Activated CD8-positive, alpha-beta T cell treated with anti-CD3 and anti-CD28 coated beads for 36 hours (primary cell): ENCODE measurements at regions not wholly inside any gene's neighbourhood (a gene's known extent, or its start where the extent isn't known, plus 50 kb on each side); places are given as distances from the start of the nearest gene placed in this dataset.

Experiments
- ATAC-seq: fragments of 200-7000 bp; cut with Tn5 transposase; one replicate; pipeline ENCODE4 v1.10.0; 2021; ENCODE audit warnings: mild to moderate bottlenecking, moderate library complexity
- CTCF ChIA-PET: fragments of 350-600 bp; sonication (Branson Sonifier 250); formaldehyde crosslinking; loops from one replicate; lab custom pipeline; 2021; ENCODE audit warnings: antibody characterized with exemption; lab: Charles Lee
- POLR2A ChIA-PET: fragments of 350-600 bp; sonication (Branson Sonifier 250); formaldehyde crosslinking; loops from one replicate; lab custom pipeline; 2021; ENCODE audit warnings: antibody characterized with exemption; lab: Charles Lee
- DNase-seq: peaks from one replicate; pipeline ENCODE4 v3.0.0-alpha.2; 2020
- H3K27ac Mint-ChIP-seq: one replicate; pipeline ENCODE4 v1.8.0; 2021; ENCODE audit warnings: mild to moderate bottlenecking, mixed read lengths
- H3K27me3 Mint-ChIP-seq: one replicate; pipeline ENCODE4 v1.8.0; 2021; ENCODE audit warnings: mixed read lengths
- H3K36me3 Mint-ChIP-seq: one replicate; pipeline ENCODE4 v1.8.0; 2021; ENCODE audit warnings: low read depth, mixed read lengths
- H3K4me1 Mint-ChIP-seq: one replicate; pipeline ENCODE4 v1.8.0; 2021; ENCODE audit warnings: low read depth, mixed read lengths
- H3K4me3 Mint-ChIP-seq: one replicate; pipeline ENCODE4 v1.8.0; 2021; ENCODE audit warnings: mild to moderate bottlenecking, moderate library complexity, mixed read lengths
- H3K9me3 Mint-ChIP-seq: one replicate; pipeline ENCODE4 v1.8.0; 2021; ENCODE audit warnings: mixed read lengths
- intact Hi-C: fragments of 100-400 bp; cut with micrococcal nuclease; formaldehyde crosslinking; loops from one replicate; pipeline ENCODE4 v1.10.0; 2022
- TF ChIP-seq, protein P1 (sequence below): fragments of 200-600 bp; IDR thresholded peaks from one replicate; pipeline ENCODE4 v1.8.0; 2022; ENCODE audit warnings: antibody characterized with exemption, mild to moderate bottlenecking

DNA sequence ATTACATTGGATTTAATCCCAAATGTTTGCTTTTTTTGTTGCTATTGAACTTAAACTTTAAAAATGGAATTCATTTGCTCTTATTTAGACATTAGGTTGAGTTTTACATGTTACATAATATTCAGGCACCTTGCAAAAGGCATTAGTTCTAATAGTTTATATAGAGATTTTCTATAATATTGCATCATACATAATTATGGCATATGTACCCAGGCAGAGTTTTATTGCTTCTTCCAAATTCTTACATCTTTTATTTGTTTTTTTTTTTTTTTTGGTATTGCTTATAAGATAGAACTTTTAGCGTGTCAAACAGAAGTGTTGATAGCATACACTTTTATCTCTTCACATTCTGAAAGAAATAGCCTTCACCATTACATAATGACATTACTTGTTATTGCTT, 487.7 kb downstream of the GABRG1 start:
- intact Hi-C loops, result no loop called here
- Mint-ChIP-seq H3K4me3 (no peak overlapping the region), H3K9me3 (peaks cover 10% of the 10 kb centered on the region), H3K27ac (no peak overlapping the region), H3K4me1 (no peaks in the 10 kb centered on the region), H3K27me3 (no peaks in the 10 kb centered on the region), H3K36me3 (no peaks in the 10 kb centered on the region)
- no peak for ATAC-seq
- DNase-seq, result no peak
- CTCF ChIA-PET, result no interaction called here
- TF ChIP-seq, protein P1, sequence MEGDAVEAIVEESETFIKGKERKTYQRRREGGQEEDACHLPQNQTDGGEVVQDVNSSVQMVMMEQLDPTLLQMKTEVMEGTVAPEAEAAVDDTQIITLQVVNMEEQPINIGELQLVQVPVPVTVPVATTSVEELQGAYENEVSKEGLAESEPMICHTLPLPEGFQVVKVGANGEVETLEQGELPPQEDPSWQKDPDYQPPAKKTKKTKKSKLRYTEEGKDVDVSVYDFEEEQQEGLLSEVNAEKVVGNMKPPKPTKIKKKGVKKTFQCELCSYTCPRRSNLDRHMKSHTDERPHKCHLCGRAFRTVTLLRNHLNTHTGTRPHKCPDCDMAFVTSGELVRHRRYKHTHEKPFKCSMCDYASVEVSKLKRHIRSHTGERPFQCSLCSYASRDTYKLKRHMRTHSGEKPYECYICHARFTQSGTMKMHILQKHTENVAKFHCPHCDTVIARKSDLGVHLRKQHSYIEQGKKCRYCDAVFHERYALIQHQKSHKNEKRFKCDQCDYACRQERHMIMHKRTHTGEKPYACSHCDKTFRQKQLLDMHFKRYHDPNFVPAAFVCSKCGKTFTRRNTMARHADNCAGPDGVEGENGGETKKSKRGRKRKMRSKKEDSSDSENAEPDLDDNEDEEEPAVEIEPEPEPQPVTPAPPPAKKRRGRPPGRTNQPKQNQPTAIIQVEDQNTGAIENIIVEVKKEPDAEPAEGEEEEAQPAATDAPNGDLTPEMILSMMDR, result no peak
- POLR2A ChIA-PET, result no interaction called here

DNA sequence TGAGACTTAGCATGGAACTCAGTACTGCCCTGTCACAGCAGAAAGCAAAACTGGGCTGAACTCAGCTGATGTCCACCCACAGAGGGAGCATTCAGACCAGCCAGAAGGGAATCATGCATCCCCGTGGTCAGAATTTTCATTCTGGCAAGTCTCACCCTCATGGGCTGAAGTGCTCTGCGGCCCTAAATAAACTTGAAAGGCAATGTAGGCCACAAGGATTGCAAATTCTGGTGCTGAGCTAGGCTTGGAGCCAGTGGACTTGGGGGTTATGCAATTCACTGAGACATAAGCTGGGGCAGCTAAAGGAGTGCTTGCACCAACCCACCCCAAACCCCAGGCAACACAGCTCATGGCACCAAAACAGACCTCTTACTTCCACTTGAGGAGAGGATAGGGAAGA, 494.1 kb downstream of the GABRG1 start:
- no peak for DNase-seq
- no peak overlapping the region for H3K27ac Mint-ChIP-seq
- ChIA-PET CTCF (no interaction called here), POLR2A (no interaction called here)
- H3K4me1 Mint-ChIP-seq, result no peaks in the 10 kb centered on the region
- peaks cover 13% of the 10 kb centered on the region for H3K9me3 Mint-ChIP-seq
- no peak overlapping the region for H3K4me3 Mint-ChIP-seq
- TF ChIP-seq, protein P1, result no peak
- H3K27me3 Mint-ChIP-seq, result no peaks in the 10 kb centered on the region
- intact Hi-C loops, result no loop called here
- no peaks in the 10 kb centered on the region for H3K36me3 Mint-ChIP-seq
- ATAC-seq, result no peak

DNA sequence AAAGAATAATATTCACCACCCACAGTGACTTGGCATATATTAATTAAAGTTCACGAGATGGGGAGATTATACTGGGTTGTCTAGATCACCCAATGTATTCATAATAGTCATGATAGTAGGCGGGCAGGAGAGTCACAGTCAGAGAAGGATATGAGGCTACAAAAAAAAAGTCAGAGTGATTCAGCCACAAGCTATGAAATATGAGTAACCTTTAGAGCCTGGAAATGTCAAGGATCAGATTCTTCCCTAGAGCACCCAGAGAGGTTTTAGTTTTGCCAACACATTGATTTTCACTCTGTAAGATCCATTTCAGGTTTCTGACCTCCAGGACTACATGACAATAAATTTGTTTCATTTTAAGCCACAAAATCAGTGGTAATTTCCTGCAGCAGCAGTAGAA, 501.9 kb downstream of the GABRG1 start:
- H3K27me3 Mint-ChIP-seq, result no peaks in the 10 kb centered on the region
- H3K4me3 Mint-ChIP-seq, result no peak overlapping the region
- intact Hi-C loops, result no loop called here
- CTCF ChIA-PET, result no interaction called here
- ATAC-seq (no peak), DNase-seq (no peak)
- H3K9me3 Mint-ChIP-seq, result peaks cover 2% of the 10 kb centered on the region
- no peaks in the 10 kb centered on the region for H3K36me3 Mint-ChIP-seq
- POLR2A ChIA-PET, result no interaction called here
- TF ChIP-seq, protein P1, result no peak
- no peak overlapping the region for H3K27ac Mint-ChIP-seq
- H3K4me1 Mint-ChIP-seq, result no peaks in the 10 kb centered on the region

DNA sequence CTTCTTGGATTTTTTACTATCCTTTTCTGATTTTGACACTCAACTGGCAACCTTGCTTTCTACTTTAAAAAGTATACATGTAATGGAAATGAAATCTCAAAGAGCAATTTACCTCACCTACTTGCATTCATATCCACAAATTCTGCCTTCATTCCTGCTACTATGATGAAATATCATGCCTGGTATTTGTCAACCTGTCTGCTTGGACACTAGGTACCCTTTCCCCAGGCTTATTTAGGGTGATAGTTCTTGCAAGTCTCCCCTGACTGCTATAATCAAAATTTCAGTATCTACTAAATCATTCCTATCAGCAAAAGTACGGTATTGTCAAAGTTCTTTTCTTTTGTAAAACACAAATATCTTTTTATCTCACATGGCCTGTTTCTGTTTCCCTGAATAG, 503.0 kb downstream of the GABRG1 start:
- no peaks in the 10 kb centered on the region for H3K27me3 Mint-ChIP-seq
- no peak overlapping the region for H3K4me3 Mint-ChIP-seq
- intact Hi-C loops, result no loop called here
- H3K9me3 Mint-ChIP-seq, result peaks cover 2% of the 10 kb centered on the region
- no peak for ATAC-seq
- no peak overlapping the region for H3K27ac Mint-ChIP-seq
- H3K36me3 Mint-ChIP-seq, result no peaks in the 10 kb centered on the region
- ChIA-PET POLR2A (no interaction called here), CTCF (no interaction called here)
- TF ChIP-seq, protein P1, result no peak
- no peak for DNase-seq
- H3K4me1 Mint-ChIP-seq, result no peaks in the 10 kb centered on the region

DNA sequence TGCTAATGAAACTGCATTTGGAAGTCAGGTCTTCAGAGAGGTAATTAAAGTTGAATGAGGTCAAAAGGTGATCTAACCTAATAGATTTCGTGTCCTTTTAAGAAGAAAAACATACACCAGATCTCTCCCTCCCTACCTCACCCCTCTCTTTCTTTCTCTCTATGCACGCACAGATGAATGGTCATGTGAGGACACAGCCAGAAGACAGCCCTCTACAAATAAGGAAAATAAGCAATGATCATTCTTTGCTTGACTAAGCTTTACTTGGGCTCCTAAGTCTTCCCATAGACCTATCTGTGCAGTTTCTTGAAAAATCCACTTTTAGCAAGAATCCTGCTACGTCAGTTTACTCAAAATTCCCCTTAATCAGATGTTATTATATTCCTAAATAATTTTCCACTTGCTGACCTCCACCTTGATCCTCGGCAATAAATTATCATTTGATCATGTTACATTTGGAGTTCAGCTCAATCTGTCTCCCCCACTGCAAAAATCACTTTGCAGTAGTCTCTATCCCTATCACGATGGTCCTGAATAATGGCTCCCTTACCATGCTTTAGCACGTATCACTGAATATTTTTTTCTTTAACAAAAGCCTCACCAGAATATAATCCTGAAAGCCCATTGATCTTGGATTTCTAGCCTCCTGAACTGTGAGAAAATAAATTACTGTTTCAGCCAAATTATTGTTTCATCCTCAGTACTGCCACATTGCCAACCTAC, 527.3 kb downstream of the GABRG1 start:
- no peak for DNase-seq
- TF ChIP-seq, protein P1, result no peak
- POLR2A ChIA-PET, result no interaction called here
- no peaks in the 10 kb centered on the region for H3K4me1 Mint-ChIP-seq
- CTCF ChIA-PET, result no interaction called here
- no peak for ATAC-seq
- H3K36me3 Mint-ChIP-seq, result no peaks in the 10 kb centered on the region
- H3K9me3 Mint-ChIP-seq, result peaks cover 2% of the 10 kb centered on the region
- H3K27me3 Mint-ChIP-seq, result no peaks in the 10 kb centered on the region
- H3K27ac Mint-ChIP-seq, result no peak overlapping the region
- intact Hi-C loops, result no loop called here
- H3K4me3 Mint-ChIP-seq, result no peak overlapping the region
